GM18907 (cell line): ENCODE measurements at regions not wholly inside any gene's neighbourhood (a gene's known extent, or its start where the extent isn't known, plus 50 kb on each side); places are given as distances from the start of the nearest gene placed in this dataset.

Experiments
- ATAC-seq: cut with Tn5 transposase; IDR thresholded peaks from one replicate; pipeline ENCODE4 v1.9.1; 2021; ENCODE audit warnings: mild to moderate bottlenecking, moderate library complexity; ENCODE audit not compliant: unreplicated experiment

DNA sequence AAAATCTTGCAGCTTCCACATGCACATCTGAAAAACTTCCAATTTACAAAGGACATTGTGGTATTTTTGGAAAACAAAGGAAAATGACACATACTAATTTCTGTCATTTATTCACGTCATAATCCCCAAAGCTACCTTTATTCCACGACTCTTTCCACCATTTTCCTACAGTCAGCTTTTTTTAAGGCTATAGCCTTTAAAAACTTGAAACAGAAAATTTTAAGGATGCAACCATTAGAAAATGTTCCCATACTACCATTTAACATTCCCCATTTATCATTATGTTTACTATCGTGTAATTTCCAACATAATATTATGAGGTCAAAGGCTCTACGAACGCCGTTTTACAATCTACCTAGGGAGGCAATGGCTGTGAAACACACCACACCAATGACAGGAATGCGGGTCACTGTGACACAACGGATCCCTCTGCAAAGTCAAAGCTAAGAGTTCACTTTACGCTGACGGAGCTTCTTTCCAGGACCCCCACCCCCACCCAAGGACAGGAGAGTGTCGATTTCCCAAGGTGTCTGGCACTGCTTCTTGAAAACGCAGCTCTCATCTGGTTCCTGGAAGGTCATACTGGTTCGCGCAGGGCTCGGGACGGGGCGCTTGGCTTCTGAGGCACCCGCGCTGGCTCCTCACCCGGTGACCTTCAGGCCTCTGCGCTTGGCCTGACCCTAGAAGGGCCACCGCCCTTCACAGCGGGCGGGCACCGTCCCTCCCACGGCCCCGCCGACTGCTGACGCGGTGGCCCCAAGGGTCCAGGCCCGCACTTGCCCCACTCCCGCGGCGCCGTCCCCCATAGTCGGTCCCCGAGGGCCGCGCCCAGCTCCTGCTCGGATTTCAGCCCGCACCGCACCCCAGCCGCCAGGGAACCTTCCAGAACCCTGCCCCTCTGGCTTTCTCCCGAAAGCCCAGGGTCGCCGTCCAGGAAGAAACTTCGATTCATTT, 50.5 kb upstream of the ATF3 start:
- ATAC-seq = peak; percentile 36

- peak; percentile 84 for ATAC-seq
Measured at GRCh38 chr1:212558693-212559480, 49.7 kb upstream of the ATF3 start.
